HG02884 (cell line): ENCODE measurements at regions not wholly inside any gene's neighbourhood (a gene's known extent, or its start where the extent isn't known, plus 50 kb on each side); places are given as distances from the start of the nearest gene placed in this dataset.

Source experiments
- ATAC-seq: cut with Tn5 transposase; IDR thresholded peaks from one replicate; pipeline ENCODE4 v1.9.1; 2021; ENCODE audit warnings: mild to moderate bottlenecking, moderate library complexity; ENCODE audit not compliant: unreplicated experiment

DNA sequence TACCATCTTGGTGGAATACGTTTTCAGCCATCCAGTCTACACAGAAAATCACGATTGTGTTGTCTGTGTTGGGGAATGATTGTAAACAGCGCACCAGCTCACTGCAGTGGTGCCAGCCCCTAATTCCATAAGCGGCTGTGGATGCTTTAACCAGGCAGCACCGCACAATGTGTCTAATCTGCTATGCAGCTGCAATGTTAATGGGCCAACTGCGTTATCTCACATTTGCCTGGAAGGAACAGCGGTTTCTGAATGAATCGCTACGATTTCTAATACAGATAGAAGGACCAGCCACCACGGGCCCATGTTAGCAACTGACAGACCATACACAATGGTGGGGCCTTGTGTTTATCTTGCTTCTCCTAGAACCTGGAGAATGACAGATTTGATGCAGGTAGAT, 384.5 kb upstream of the KIRREL3 start:
- ATAC-seq, result no peak

DNA sequence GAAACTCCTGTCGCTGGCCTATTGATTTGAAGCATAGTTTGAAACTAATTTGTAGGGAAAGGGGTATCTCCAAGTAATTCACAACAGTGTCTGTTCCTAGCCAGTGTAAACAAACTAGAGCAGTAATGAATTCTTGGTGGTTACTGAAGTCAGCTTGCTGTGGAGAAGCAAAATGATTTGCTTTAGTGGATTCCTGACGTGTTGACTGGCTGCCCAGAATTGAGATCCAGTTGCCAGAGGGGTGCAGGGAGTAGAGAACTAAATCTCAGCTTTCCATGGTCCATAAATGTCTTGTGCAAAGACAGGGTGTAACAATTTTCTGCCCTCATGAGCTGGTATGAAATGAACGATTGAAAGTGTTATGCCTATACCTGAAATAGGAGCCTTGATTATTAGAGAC, 382.5 kb upstream of the KIRREL3 start:
- no peak for ATAC-seq

GRCh38 chr11:127381247-127381646, 380.7 kb upstream of the KIRREL3 start:
- ATAC-seq, result no peak

DNA sequence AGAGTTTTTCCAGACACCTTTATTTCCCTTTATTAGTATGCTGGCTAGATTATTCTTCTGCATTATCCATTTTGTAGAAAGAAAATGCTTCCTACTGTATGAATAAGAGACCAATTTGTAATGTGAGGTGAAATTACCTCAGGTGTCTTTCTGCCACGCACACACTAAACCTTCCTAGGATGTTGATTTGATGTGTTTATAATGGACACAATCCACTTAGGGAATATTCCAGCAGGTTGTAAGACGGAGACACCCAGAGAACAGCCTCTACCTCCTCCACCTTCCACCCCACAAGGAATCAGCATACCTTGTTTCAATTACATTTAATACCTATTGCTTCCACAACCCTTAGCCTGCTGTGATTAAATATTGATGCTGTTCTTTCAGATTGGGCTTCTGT, 379.1 kb upstream of the KIRREL3 start:
- no peak for ATAC-seq

DNA sequence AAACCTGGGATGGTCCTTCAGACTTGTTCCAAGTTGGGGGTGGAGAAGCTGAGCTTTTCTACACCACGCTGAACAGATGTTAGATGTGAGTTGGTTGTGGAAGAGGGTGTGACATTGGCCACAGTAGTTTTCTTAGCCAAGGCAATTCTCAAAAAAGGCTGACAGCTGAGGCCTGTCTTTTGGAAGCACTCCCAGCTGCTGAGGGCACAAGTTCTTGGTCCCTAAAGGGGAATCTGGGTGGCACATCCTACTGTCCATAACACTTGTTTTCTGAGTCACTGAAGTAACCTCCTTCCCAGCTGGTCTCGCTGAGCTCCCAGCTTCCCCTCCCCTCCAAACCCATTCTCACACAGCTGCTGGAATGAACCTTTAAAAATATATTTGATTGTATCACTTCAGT, 375.7 kb upstream of the KIRREL3 start:
- ATAC-seq, result no peak

GRCh38 chr11:127369356-127369755, 368.8 kb upstream of the KIRREL3 start:
- no peak for ATAC-seq

DNA sequence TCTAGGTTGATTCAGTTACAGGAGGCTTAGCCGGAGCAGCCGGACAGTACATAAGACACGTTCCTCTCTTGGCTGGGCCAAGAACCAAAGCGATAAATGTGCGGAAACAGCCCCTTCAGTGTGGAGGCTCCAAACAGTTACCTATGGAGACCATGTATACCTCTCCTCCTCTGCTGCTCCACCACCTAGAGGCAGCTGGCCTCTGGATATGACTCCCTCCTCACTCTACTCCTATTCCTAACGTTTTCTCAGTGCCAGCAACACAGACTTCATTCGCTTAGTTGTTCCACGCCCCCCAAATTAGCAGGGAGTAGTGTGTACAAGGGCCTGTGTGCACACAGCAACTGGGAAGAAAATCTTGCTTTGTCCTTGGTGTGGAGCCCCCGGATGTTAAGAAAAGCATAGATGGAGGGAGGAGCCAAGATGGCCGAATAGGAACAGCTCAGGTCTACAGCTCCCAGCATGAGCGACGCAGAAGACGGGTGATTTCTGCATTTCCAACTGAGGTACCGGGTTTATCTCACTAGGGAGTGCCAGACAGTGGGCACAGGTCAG, 362.3 kb upstream of the KIRREL3 start:
- ATAC-seq, result no peak

DNA sequence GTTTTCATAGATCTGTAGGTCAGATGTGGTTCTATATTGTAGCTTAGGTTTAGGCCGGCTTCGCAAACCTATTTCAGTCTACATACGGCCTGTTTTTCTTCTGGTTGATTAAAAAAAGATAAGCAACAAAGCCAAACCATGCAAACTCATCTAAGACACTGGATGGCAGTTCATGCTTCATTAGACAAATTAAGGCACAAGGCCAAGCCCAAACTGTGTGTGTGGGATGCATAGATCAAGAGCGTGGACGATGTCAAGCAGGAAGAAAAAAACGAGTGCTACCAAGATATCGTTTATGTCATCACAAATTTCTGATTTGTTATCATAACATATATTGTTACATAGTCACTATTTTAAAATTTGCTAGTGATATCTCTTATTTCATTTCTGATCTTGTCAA, 357.6 kb upstream of the KIRREL3 start:
- no peak for ATAC-seq

DNA sequence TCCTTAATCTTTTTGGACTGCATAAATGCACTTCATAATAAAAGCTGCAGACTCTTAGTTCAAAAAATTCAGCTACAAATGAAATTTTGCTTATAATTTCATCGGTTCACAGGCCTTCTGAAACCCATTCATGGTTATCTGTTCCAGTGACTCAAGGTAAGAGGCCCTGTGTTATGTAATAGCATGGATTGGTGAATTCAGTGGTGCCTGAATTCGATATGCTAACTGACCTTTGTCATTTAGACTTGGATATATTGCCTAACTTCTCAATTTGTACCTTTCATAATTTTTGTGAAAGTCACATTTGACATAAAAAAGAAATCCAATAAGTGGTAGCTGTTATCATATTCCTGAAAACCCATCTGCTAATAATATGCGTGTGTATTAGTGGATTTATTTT, 349.9 kb upstream of the KIRREL3 start:
- ATAC-seq, result no peak

DNA sequence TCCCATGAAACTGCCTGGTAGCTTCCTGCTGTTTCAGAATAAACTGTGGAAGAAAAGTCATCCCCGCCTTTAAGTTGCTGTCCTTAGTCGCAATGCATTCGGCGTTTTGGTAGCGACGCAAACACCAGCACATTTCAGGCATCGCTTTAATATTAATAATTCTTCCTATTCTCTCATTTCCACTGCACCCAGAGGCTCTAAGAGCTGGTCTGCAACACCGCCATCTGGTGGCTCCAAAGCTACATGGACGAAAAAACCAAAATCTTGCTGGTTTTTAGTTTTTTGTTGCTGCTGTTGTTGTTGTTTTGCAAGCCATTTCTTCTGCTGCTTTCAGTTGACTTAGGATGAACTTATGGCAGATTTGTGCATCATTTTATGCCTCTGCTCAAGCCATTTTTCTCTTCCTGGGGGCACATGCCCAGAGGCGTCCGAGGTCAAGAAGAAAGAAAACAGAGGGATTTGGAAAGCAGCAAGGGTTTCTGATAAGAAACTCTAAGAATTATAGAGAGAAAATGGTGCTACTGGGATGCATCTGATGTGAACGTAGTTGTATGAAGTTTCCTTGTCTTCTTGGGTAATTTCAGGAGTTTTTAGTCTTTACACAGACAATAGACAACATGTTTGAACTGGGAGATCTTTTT, 345.4 kb upstream of the KIRREL3 start:
- no peak for ATAC-seq

GRCh38 chr11:127340438-127340837, 339.9 kb upstream of the KIRREL3 start:
- no peak for ATAC-seq

DNA sequence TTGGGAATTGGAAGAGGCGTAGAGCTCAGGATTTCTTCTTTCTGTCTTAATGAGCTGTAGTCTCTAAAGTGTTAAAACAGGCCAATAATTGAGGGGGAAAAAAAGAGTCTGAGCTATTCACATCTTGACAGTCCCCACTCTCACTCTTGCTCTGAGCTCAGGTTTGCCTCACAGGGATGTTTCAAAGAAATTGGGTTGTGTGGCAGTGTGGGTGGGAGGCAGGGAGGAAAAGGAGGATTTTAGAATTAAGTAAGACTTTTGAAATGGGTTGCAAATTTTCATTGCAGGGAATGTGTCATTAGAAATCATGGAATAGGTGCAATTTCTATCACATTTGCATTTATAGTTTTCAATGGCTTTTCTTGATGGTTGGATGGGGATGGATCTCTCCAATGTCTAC, 338.8 kb upstream of the KIRREL3 start:
- no peak for ATAC-seq

DNA sequence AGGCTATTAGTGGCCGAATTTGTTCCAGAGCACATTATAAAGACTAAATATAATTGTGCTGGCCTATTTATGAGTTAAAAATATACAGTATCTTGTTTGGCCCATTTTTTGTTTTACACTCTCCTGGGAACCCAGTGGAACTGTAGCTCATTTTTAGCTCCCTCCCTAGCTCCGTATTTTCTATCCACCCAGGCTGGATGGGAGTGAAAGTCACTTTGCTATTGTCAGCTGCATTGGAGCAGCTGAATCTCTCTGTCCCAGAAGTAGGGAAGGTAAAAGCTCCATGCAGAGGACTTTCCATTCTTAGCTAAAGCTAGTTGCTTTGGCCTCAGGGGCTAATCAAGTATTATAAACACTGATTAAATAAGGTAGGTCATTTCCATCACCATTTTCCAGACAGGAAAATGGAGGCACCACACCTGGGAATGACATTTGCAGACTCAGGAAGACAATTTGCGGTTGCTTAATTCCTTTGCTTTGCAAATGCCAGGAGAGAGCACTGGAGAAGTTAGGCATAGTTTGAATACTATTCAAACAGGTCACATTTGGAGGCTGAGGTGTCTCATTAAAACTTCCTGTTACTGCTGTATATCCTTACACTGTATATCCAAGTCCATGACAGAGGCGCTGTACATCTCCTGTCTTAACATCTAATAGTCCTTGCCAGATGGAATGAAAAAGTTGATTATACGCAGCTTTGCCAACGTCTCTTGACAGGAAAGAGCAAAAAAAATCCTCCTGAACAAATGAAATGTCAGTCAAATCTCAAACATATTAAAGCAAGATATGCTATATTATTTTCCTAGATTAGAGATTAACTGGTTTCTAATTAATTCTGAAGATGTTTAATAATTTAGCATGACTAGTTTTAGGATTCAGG, 338.1 kb upstream of the KIRREL3 start:
- no peak for ATAC-seq

GRCh38 chr11:127334466-127334865, 333.9 kb upstream of the KIRREL3 start:
- no peak for ATAC-seq

DNA sequence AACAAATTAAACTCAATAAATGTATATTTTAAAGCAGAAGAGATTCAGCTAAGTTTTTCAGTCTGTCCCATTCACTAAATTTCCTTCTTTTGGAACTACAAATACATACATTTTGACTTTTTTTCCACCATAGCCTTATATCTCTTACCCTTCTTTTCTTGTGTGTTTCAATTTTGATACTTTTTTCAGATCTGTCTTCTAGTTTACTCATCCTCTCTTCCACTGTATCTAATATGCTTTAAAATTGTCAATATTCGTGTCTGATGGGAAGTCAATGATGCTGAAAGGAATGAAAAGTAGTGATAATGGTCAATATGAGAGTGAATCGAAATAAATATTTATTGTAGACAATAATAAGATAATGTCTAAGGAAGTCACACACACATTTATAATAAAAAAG, 332.3 kb upstream of the KIRREL3 start:
- ATAC-seq, result no peak

DNA sequence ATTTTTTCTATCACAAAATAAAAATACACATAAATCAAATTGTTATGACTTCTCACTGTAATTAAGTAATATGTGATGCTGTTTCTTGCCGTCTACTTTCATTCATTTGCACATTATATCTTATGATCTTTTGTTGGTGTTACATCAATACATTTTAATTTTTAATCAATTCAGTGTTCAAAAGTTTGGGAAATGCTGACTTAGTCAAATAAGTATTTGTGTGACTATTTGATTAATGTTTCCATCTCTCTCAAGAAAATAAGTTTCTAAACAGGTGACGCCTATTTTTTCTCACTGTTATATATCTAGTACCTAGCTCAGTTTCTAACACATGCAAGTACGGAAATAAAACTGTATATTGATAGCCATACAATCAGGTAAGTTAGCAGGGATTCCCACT, 329.5 kb upstream of the KIRREL3 start:
- no peak for ATAC-seq

DNA sequence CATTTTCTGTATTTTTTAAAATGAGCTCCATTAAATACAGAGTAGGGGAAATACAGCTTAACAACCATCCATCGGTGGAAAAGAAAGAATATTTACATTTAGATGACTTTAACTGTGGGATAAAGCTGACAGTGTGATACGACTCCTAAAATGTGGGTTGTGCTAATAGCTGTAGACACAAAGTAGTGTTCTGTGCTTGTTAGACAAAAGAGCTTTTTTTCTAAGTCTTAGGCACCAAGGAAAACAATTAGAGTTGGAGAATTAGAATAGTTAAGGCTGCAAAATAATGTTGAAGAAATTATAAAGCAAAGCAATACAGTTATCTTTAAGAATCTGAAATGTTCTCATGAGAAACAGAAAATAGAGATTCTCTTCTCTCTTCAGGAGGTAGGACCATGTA, 307.7 kb upstream of the KIRREL3 start:
- ATAC-seq, result no peak

- no peak for ATAC-seq
Observed at GRCh38 chr11:127307700-127308099, 307.1 kb upstream of the KIRREL3 start.

DNA sequence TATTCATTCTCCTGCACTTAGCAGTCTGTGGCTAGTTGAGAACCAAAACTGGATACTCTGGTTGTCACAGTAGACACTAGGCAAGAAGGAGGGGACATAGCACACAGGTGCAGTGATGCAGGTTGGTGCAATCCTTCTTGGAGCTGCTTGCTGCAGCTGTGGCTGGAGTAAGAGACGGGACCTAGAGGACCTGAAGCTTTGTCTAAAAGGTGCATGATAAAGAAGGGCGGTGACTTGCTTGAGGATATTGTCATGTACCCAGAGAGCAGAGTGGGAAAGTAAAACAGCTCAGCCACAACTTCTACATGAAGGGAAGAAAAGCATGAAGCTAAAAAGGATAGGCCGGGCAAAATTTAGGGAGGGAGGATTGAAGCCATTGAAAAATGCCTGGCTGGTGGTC, 304.1 kb upstream of the KIRREL3 start:
- no peak for ATAC-seq

GRCh38 chr11:127288926-127289325, 288.4 kb upstream of the KIRREL3 start:
- ATAC-seq, result no peak

- no peak for ATAC-seq
Observed at GRCh38 chr11:127281534-127281933, 281.0 kb upstream of the KIRREL3 start.

DNA sequence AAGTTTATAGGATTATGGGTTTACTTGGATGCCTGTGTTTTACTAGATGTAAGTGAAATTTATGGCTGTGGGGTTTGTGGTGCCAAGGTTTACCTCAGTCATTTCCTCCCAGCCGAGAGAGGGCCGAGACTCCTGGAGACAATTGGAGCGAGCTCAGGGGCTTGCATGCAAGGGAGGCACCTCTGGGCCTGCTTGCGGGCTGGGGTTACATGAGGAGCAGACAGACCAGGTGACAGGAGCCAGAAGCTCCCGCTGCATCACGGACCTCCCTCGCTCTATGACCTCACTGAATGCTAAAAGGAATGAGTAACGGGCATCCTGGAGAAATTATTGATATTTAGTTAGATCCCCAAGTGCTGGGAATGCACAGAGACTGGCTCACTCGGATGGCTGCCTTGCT, 275.2 kb upstream of the KIRREL3 start:
- ATAC-seq, result no peak
